ENCODE measurements at regions not wholly inside any gene's neighbourhood (a gene's known extent, or its start where the extent isn't known, plus 50 kb on each side); places are given as distances from the start of the nearest gene placed in this dataset.
A peak's percentile ranks its signal among the peaks of the same experiment; 100 is the strongest.

GRCh38 chr5:91283899-91284298, 99.2 kb downstream of the ARRDC3 start:
- peaks cover 9% of the 10 kb centered on the region for H3K4me1 ChIP-seq (ENCODE audit: control insufficient read depth, insufficient read depth, low read length)
- H3K27ac ChIP-seq (ENCODE audit: insufficient read depth, low read depth, low read length, poor library complexity, severe bottlenecking), result no peak overlapping the region
- H3K27me3 ChIP-seq (ENCODE audit: control insufficient read depth, insufficient read depth, low read length, poor library complexity, severe bottlenecking), result peaks cover 3% of the 10 kb centered on the region
- no peaks in the 10 kb centered on the region for H3K9me3 ChIP-seq (ENCODE audit: control insufficient read depth, low read length)
- H3K36me3 ChIP-seq (ENCODE audit: control insufficient read depth, insufficient read depth, low read length), result no peaks in the 10 kb centered on the region
- no peak overlapping the region for H3K4me3 ChIP-seq (ENCODE audit: insufficient read depth, low read depth, low read length)

- no peaks in the 10 kb centered on the region for H3K9me3 ChIP-seq (ENCODE audit: control insufficient read depth, low read length)
- H3K4me1 ChIP-seq (ENCODE audit: control insufficient read depth, insufficient read depth, low read length), result peaks cover 9% of the 10 kb centered on the region
- no peak overlapping the region for H3K27ac ChIP-seq (ENCODE audit: insufficient read depth, low read depth, low read length, poor library complexity, severe bottlenecking)
- no peaks in the 10 kb centered on the region for H3K36me3 ChIP-seq (ENCODE audit: control insufficient read depth, insufficient read depth, low read length)
- WGBS, 2 experiments, result 93 to 94% methylated on average over 3 to 4 of the region's 4 CpGs
- no peak overlapping the region for H3K4me3 ChIP-seq (ENCODE audit: insufficient read depth, low read depth, low read length)
- H3K27me3 ChIP-seq (ENCODE audit: control insufficient read depth, insufficient read depth, low read length, poor library complexity, severe bottlenecking), result peaks cover 3% of the 10 kb centered on the region
Observed at GRCh38 chr5:91283326-91283725, 99.8 kb downstream of the ARRDC3 start.

- Histone ChIP-seq H3K27ac (ENCODE audit: insufficient read depth, low read depth, low read length, poor library complexity, severe bottlenecking) (no peak overlapping the region), H3K9me3 (ENCODE audit: control insufficient read depth, low read length) (no peaks in the 10 kb centered on the region), H3K27me3 (ENCODE audit: control insufficient read depth, insufficient read depth, low read length, poor library complexity, severe bottlenecking) (peaks cover 3% of the 10 kb centered on the region), H3K36me3 (ENCODE audit: control insufficient read depth, insufficient read depth, low read length) (no peaks in the 10 kb centered on the region), H3K4me1 (ENCODE audit: control insufficient read depth, insufficient read depth, low read length) (peaks cover 9% of the 10 kb centered on the region), H3K4me3 (ENCODE audit: insufficient read depth, low read depth, low read length) (no peak overlapping the region)
- 93 to 96% methylated on average over 7 of the region's 7 CpGs for WGBS, 2 experiments
Observed at GRCh38 chr5:91282210-91282609, 100.9 kb downstream of the ARRDC3 start.

- H3K9me3 ChIP-seq (ENCODE audit: control insufficient read depth, low read length), result no peaks in the 10 kb centered on the region
- 74 to 76% methylated on average over 4 to 5 of the region's 5 CpGs for WGBS, 2 experiments
- peaks cover 9% of the 10 kb centered on the region for H3K4me1 ChIP-seq (ENCODE audit: control insufficient read depth, insufficient read depth, low read length)
- no peaks in the 10 kb centered on the region for H3K36me3 ChIP-seq (ENCODE audit: control insufficient read depth, insufficient read depth, low read length)
- no peak overlapping the region for H3K4me3 ChIP-seq (ENCODE audit: insufficient read depth, low read depth, low read length)
- H3K27ac ChIP-seq (ENCODE audit: insufficient read depth, low read depth, low read length, poor library complexity, severe bottlenecking), result no peak overlapping the region
- peaks cover 3% of the 10 kb centered on the region for H3K27me3 ChIP-seq (ENCODE audit: control insufficient read depth, insufficient read depth, low read length, poor library complexity, severe bottlenecking)
Observed at GRCh38 chr5:91281401-91281800, 101.7 kb downstream of the ARRDC3 start.

GRCh38 chr5:91280362-91281269, 102.5 kb downstream of the ARRDC3 start:
- Histone ChIP-seq H3K36me3 (ENCODE audit: control insufficient read depth, insufficient read depth, low read length) (no peaks in the 10 kb centered on the region), H3K27me3 (ENCODE audit: control insufficient read depth, insufficient read depth, low read length, poor library complexity, severe bottlenecking) (peaks cover 3% of the 10 kb centered on the region), H3K9me3 (ENCODE audit: control insufficient read depth, low read length) (no peaks in the 10 kb centered on the region), H3K4me1 (ENCODE audit: control insufficient read depth, insufficient read depth, low read length) (peaks cover 9% of the 10 kb centered on the region), H3K4me3 (ENCODE audit: insufficient read depth, low read depth, low read length) (peak overlapping the region; percentile 49), H3K27ac (ENCODE audit: insufficient read depth, low read depth, low read length, poor library complexity, severe bottlenecking) (peak overlapping the region; percentile 74)
- WGBS, 2 experiments, result 2 to 3% methylated on average over 49 to 50 of the region's 50 CpGs

- no peaks in the 10 kb centered on the region for H3K36me3 ChIP-seq (ENCODE audit: control insufficient read depth, insufficient read depth, low read length)
- no peak overlapping the region for H3K27ac ChIP-seq (ENCODE audit: insufficient read depth, low read depth, low read length, poor library complexity, severe bottlenecking)
- peaks cover 9% of the 10 kb centered on the region for H3K4me1 ChIP-seq (ENCODE audit: control insufficient read depth, insufficient read depth, low read length)
- peaks cover 3% of the 10 kb centered on the region for H3K27me3 ChIP-seq (ENCODE audit: control insufficient read depth, insufficient read depth, low read length, poor library complexity, severe bottlenecking)
- no peak overlapping the region for H3K4me3 ChIP-seq (ENCODE audit: insufficient read depth, low read depth, low read length)
- no peaks in the 10 kb centered on the region for H3K9me3 ChIP-seq (ENCODE audit: control insufficient read depth, low read length)
- 88 to 91% methylated on average over 3 of the region's 3 CpGs for WGBS, 2 experiments
Observed at GRCh38 chr5:91277840-91278239, 105.3 kb downstream of the ARRDC3 start.

- WGBS, 2 experiments, result 70 to 73% methylated on average over 5 of the region's 5 CpGs
- H3K9me3 ChIP-seq (ENCODE audit: control insufficient read depth, low read length), result no peaks in the 10 kb centered on the region
Observed at GRCh38 chr5:91277093-91277626, 106.0 kb downstream of the ARRDC3 start.

GRCh38 chr5:91272858-91273257, 110.3 kb downstream of the ARRDC3 start:
- H3K4me3 ChIP-seq (ENCODE audit: insufficient read depth, low read depth, low read length), result no peak overlapping the region
- no peaks in the 10 kb centered on the region for H3K36me3 ChIP-seq (ENCODE audit: control insufficient read depth, insufficient read depth, low read length)
- no peaks in the 10 kb centered on the region for H3K27me3 ChIP-seq (ENCODE audit: control insufficient read depth, insufficient read depth, low read length, poor library complexity, severe bottlenecking)
- H3K27ac ChIP-seq (ENCODE audit: insufficient read depth, low read depth, low read length, poor library complexity, severe bottlenecking), result no peak overlapping the region
- no peaks in the 10 kb centered on the region for H3K4me1 ChIP-seq (ENCODE audit: control insufficient read depth, insufficient read depth, low read length)
- H3K9me3 ChIP-seq (ENCODE audit: control insufficient read depth, low read length), result no peaks in the 10 kb centered on the region
- WGBS, 2 experiments, result 87 to 98% methylated on average over 2 of the region's 2 CpGs

More at GRCh38 chr5:91277093-91277626, 106.0 kb downstream of the ARRDC3 start:
- Histone ChIP-seq H3K4me3 (ENCODE audit: insufficient read depth, low read depth, low read length) (no peak overlapping the region), H3K4me1 (ENCODE audit: control insufficient read depth, insufficient read depth, low read length) (peaks cover 9% of the 10 kb centered on the region), H3K36me3 (ENCODE audit: control insufficient read depth, insufficient read depth, low read length) (no peaks in the 10 kb centered on the region), H3K27ac (ENCODE audit: insufficient read depth, low read depth, low read length, poor library complexity, severe bottlenecking) (no peak overlapping the region), H3K27me3 (ENCODE audit: control insufficient read depth, insufficient read depth, low read length, poor library complexity, severe bottlenecking) (peaks cover 3% of the 10 kb centered on the region)

- no peaks in the 10 kb centered on the region for H3K27me3 ChIP-seq (ENCODE audit: control insufficient read depth, insufficient read depth, low read length, poor library complexity, severe bottlenecking)
- no peak overlapping the region for H3K27ac ChIP-seq (ENCODE audit: insufficient read depth, low read depth, low read length, poor library complexity, severe bottlenecking)
- no peak overlapping the region for H3K4me3 ChIP-seq (ENCODE audit: insufficient read depth, low read depth, low read length)
- H3K9me3 ChIP-seq (ENCODE audit: control insufficient read depth, low read length), result no peaks in the 10 kb centered on the region
- no peaks in the 10 kb centered on the region for H3K36me3 ChIP-seq (ENCODE audit: control insufficient read depth, insufficient read depth, low read length)
- no peaks in the 10 kb centered on the region for H3K4me1 ChIP-seq (ENCODE audit: control insufficient read depth, insufficient read depth, low read length)
Observed at GRCh38 chr5:91271999-91272398, 111.1 kb downstream of the ARRDC3 start.

- Histone ChIP-seq H3K9me3 (ENCODE audit: control insufficient read depth, low read length) (no peaks in the 10 kb centered on the region), H3K27ac (ENCODE audit: insufficient read depth, low read depth, low read length, poor library complexity, severe bottlenecking) (no peak overlapping the region), H3K27me3 (ENCODE audit: control insufficient read depth, insufficient read depth, low read length, poor library complexity, severe bottlenecking) (no peaks in the 10 kb centered on the region), H3K36me3 (ENCODE audit: control insufficient read depth, insufficient read depth, low read length) (no peaks in the 10 kb centered on the region), H3K4me1 (ENCODE audit: control insufficient read depth, insufficient read depth, low read length) (no peaks in the 10 kb centered on the region), H3K4me3 (ENCODE audit: insufficient read depth, low read depth, low read length) (no peak overlapping the region)
- WGBS, 2 experiments, result 86 to 91% methylated on average over 3 of the region's 3 CpGs
Observed at GRCh38 chr5:91269198-91269597, 113.9 kb downstream of the ARRDC3 start.
